Fibroblast of lung (primary cell): ENCODE measurements at regions not wholly inside any gene's neighbourhood (a gene's known extent, or its start where the extent isn't known, plus 50 kb on each side); places are given as distances from the start of the nearest gene placed in this dataset.

Experiments
- EZH2 ChIP-seq: IDR thresholded peaks from 2 replicates; pipeline ENCODE4 v1.5.1; 2012; ENCODE audit warnings: low read length, control low read depth, mild to moderate bottlenecking; ENCODE audit errors: missing control alignments
- TF ChIP-seq, protein P1 (sequence below), 2 donors: IDR thresholded peaks in 1 of 2; conservative IDR thresholded peaks in 1 of 2; 1 replicate in 1 of 2; 2 replicates in 1 of 2; pipeline ENCODE4 v1.5.1; 2011 to 2012; ENCODE audit warnings: low read length in 2 of 2, control low read depth in 1 of 2, inconsistent platforms in 1 of 2, low read depth in 1 of 2, mild to moderate bottlenecking in 1 of 2

DNA sequence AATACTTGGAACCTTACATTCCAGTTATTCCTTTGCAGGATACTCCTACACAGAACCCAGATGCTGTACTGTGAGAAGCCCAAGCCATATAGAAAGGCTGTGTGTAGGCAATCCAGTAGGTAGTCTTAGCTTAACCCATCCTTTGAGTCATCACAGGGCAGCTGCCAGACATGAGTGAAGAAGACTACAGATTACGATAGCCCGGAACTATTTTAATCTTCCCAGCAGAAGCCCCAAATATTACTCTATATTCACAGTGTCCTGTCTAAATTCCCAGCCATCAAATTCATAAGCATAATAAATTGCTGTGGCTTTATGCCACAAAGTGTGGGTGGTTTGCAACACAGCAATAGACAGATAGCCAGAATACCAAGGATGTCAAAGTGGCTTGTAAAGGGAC lies 474.1 kb upstream of the STEAP1 start:
- TF ChIP-seq, protein P1, sequence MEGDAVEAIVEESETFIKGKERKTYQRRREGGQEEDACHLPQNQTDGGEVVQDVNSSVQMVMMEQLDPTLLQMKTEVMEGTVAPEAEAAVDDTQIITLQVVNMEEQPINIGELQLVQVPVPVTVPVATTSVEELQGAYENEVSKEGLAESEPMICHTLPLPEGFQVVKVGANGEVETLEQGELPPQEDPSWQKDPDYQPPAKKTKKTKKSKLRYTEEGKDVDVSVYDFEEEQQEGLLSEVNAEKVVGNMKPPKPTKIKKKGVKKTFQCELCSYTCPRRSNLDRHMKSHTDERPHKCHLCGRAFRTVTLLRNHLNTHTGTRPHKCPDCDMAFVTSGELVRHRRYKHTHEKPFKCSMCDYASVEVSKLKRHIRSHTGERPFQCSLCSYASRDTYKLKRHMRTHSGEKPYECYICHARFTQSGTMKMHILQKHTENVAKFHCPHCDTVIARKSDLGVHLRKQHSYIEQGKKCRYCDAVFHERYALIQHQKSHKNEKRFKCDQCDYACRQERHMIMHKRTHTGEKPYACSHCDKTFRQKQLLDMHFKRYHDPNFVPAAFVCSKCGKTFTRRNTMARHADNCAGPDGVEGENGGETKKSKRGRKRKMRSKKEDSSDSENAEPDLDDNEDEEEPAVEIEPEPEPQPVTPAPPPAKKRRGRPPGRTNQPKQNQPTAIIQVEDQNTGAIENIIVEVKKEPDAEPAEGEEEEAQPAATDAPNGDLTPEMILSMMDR (conservative IDR thresholded peaks at IDR 0.05 in 1 of 2, IDR thresholded peaks at IDR 0.05 in 1 of 2; ENCODE audit: low read depth in 1 of 2, low read length in 2 of 2), result no peak
- no peak for TF ChIP-seq EZH2
